HG03571 (cell line): ENCODE measurements at regions not wholly inside any gene's neighbourhood (a gene's known extent, or its start where the extent isn't known, plus 50 kb on each side); places are given as distances from the start of the nearest gene placed in this dataset.

ENCODE experiments used
- ATAC-seq: cut with Tn5 transposase; IDR thresholded peaks from one replicate; pipeline ENCODE4 v1.9.1; 2021; ENCODE audit not compliant: unreplicated experiment

- ATAC-seq: no peak
Measured at GRCh38 chr12:89108265-89108664, 244.0 kb downstream of the DUSP6 start.

GRCh38 chr12:89106950-89107349 is 245.4 kb downstream of the DUSP6 start:
- no peak for ATAC-seq

GRCh38 chr12:89105243-89105642 is 247.1 kb downstream of the DUSP6 start:
- no peak for ATAC-seq

GRCh38 chr12:89103831-89104230 is 248.5 kb downstream of the DUSP6 start:
- no peak for ATAC-seq

- ATAC-seq: no peak
Measured at GRCh38 chr12:89101440-89101839, 250.9 kb downstream of the DUSP6 start.

GRCh38 chr12:89098441-89099112 is 253.7 kb downstream of the DUSP6 start:
- no peak for ATAC-seq

- ATAC-seq: no peak
Measured at GRCh38 chr12:89092297-89092696, 260.0 kb downstream of the DUSP6 start.

GRCh38 chr12:89091293-89091841 is 260.9 kb downstream of the DUSP6 start:
- no peak for ATAC-seq

- no peak for ATAC-seq
Measured at GRCh38 chr12:89089264-89089663, 263.0 kb downstream of the DUSP6 start.

GRCh38 chr12:89087876-89088275 is 264.4 kb downstream of the DUSP6 start:
- no peak for ATAC-seq

- ATAC-seq: no peak
Measured at GRCh38 chr12:89087149-89087825, 265.0 kb downstream of the DUSP6 start.

- ATAC-seq: no peak
Measured at GRCh38 chr12:89085421-89085820, 266.9 kb downstream of the DUSP6 start.

- no peak for ATAC-seq
Measured at GRCh38 chr12:89084751-89085150, 267.6 kb downstream of the DUSP6 start.

GRCh38 chr12:89083491-89083890 is 268.8 kb downstream of the DUSP6 start:
- ATAC-seq: no peak

GRCh38 chr12:89082370-89082753 is 269.9 kb downstream of the DUSP6 start:
- no peak for ATAC-seq

- ATAC-seq: no peak
Measured at GRCh38 chr12:89081719-89082369, 270.5 kb downstream of the DUSP6 start.

GRCh38 chr12:89080793-89081465 is 271.4 kb downstream of the DUSP6 start:
- no peak for ATAC-seq

GRCh38 chr12:89075880-89076540 is 276.3 kb downstream of the DUSP6 start:
- no peak for ATAC-seq

- no peak for ATAC-seq
Measured at GRCh38 chr12:89073659-89074058, 278.6 kb downstream of the DUSP6 start.

- ATAC-seq: no peak
Measured at GRCh38 chr12:89073027-89073398, 279.3 kb downstream of the DUSP6 start.
